ENCODE measurements at regions not wholly inside any gene's neighbourhood (a gene's known extent, or its start where the extent isn't known, plus 50 kb on each side); places are given as distances from the start of the nearest gene placed in this dataset.
A peak's percentile ranks its signal among the peaks of the same experiment; 100 is the strongest.

GRCh38 chr12:32043928-32044549 is 62.6 kb upstream of the BICD1 start:
- DNase-seq (ENCODE audit: low spot score) (no peak), FAIRE-seq (no peak)

GRCh38 chr12:32047357-32048212 is 59.1 kb upstream of the BICD1 start:
- DNase-seq (ENCODE audit: low spot score) (no peak), FAIRE-seq (no peak)

GRCh38 chr12:32048791-32049190 is 57.9 kb upstream of the BICD1 start:
- DNase-seq (ENCODE audit: low spot score): no peak
- FAIRE-seq: no peak

- FAIRE-seq: no peak
Observed at GRCh38 chr12:32049956-32050355, 56.7 kb upstream of the BICD1 start.

GRCh38 chr12:32051511-32052211 is 55.0 kb upstream of the BICD1 start:
- DNase-seq (ENCODE audit: low spot score) (peak; percentile 21), FAIRE-seq (no peak)

More at GRCh38 chr12:32049956-32050355, 56.7 kb upstream of the BICD1 start:
- DNase-seq (ENCODE audit: low spot score): no peak

- FAIRE-seq (no peak), DNase-seq (ENCODE audit: low spot score) (no peak)
Observed at GRCh38 chr12:32052212-32052713, 54.4 kb upstream of the BICD1 start.

- no peak for FAIRE-seq
- DNase-seq (ENCODE audit: low spot score): no peak
Observed at GRCh38 chr12:32053881-32054624, 52.6 kb upstream of the BICD1 start.

Measured in urothelium cell line (cell line).